Liver (tissue), 3 donors: ENCODE measurements at regions not wholly inside any gene's neighbourhood (a gene's known extent, or its start where the extent isn't known, plus 50 kb on each side); places are given as distances from the start of the nearest gene placed in this dataset.

Experiments used
- ATF3 ChIP-seq: IDR thresholded peaks from 2 replicates; pipeline ENCODE4 v1.6.1; 2016; ENCODE audit warnings: antibody characterized with exemption
- CTCF ChIP-seq: fragments of 150-350 bp; IDR thresholded peaks from 2 replicates; pipeline ENCODE4 v1.5.1; 2017; ENCODE audit warnings: improper control_type of control experiment, low read depth, low read length; ENCODE audit not compliant: missing input control
- EGR1 ChIP-seq, 2 donors: IDR thresholded peaks; 2 replicates each; pipeline ENCODE4 v1.6.1; 2016 to 2018; ENCODE audit warnings: antibody characterized with exemption in 2 of 2, low read depth in 2 of 2
- FOXA1 ChIP-seq: IDR thresholded peaks from 2 replicates; pipeline ENCODE4 v1.6.1; 2016; ENCODE audit warnings: antibody characterized with exemption
- GABPA ChIP-seq, 2 donors: IDR thresholded peaks in 1 of 2; conservative IDR thresholded peaks in 1 of 2; 2 replicates each; pipeline ENCODE4 v1.6.1; 2016; ENCODE audit warnings: antibody characterized with exemption in 2 of 2, mild to moderate bottlenecking in 1 of 2, moderate library complexity in 1 of 2
- JUND ChIP-seq, 2 donors: IDR thresholded peaks; 2 replicates each; pipeline ENCODE4 v1.6.1; 2016; ENCODE audit warnings: antibody characterized with exemption in 2 of 2
- MAX ChIP-seq: IDR thresholded peaks from 2 replicates; pipeline ENCODE4 v1.6.1; 2016; ENCODE audit warnings: antibody characterized with exemption
- RAD21 ChIP-seq, 2 donors: IDR thresholded peaks; 2 replicates each; pipeline ENCODE4 v1.6.1; 2016; ENCODE audit warnings: antibody characterized with exemption in 2 of 2, mild to moderate bottlenecking in 2 of 2
- REST ChIP-seq: IDR thresholded peaks from 2 replicates; pipeline ENCODE4 v1.6.1; 2016; ENCODE audit warnings: antibody characterized with exemption, mild to moderate bottlenecking
- SP1 ChIP-seq: IDR thresholded peaks from 2 replicates; pipeline ENCODE4 v1.6.1; 2018; ENCODE audit warnings: antibody characterized with exemption, mild to moderate bottlenecking
- TAF1 ChIP-seq: conservative IDR thresholded peaks from 2 replicates; pipeline ENCODE4 v1.6.1; 2016; ENCODE audit warnings: antibody characterized with exemption, mild to moderate bottlenecking
- YY1 ChIP-seq: IDR thresholded peaks from 2 replicates; pipeline ENCODE4 v1.6.1; 2016; ENCODE audit warnings: antibody characterized with exemption, mild to moderate bottlenecking
- ZBTB33 ChIP-seq: IDR thresholded peaks from 2 replicates; pipeline ENCODE4 v1.6.1; 2016; ENCODE audit warnings: antibody characterized with exemption
- donor health status: healthy.
- donor health status: healthy.

GRCh38 chr20:54717983-54718382 lies 242.6 kb downstream of the DOK5 start:
- no peak for TF ChIP-seq CTCF
- TF ChIP-seq TAF1 = no peak
- no peak for TF ChIP-seq EGR1 (IDR thresholded peaks at IDR 0.05; ENCODE audit: low read depth in 2 of 2)
- TF ChIP-seq ZBTB33 = no peak
- no peak for TF ChIP-seq YY1
- no peak for TF ChIP-seq ATF3
- TF ChIP-seq GABPA (IDR thresholded peaks at IDR 0.05 in 1 of 2, conservative IDR thresholded peaks at IDR 0.05 in 1 of 2) = no peak
- TF ChIP-seq RAD21 (IDR thresholded peaks at IDR 0.05) = no peak
- TF ChIP-seq MAX = no peak
- TF ChIP-seq JUND (IDR thresholded peaks at IDR 0.05) = no peak
- no peak for TF ChIP-seq SP1
- no peak for TF ChIP-seq FOXA1
- no peak for TF ChIP-seq REST
